22Rv1 (cell line): ENCODE measurements at regions not wholly inside any gene's neighbourhood (a gene's known extent, or its start where the extent isn't known, plus 50 kb on each side); places are given as distances from the start of the nearest gene placed in this dataset.

Source experiments
- ZFX ChIP-seq: fragments of 450-650 bp; IDR thresholded peaks from 2 replicates; pipeline ENCODE4 v1.6.1; 2017; ENCODE audit warnings: antibody characterized with exemption, borderline replicate concordance
- TF ChIP-seq, protein P1 (sequence below): fragments of 450-650 bp; IDR thresholded peaks from 2 replicates; pipeline ENCODE4 v1.5.1; 2017; ENCODE audit warnings: mild to moderate bottlenecking

GRCh38 chr14:27608377-27608776 lies 1010.5 kb upstream of the NOVA1 start:
- TF ChIP-seq, protein P1, sequence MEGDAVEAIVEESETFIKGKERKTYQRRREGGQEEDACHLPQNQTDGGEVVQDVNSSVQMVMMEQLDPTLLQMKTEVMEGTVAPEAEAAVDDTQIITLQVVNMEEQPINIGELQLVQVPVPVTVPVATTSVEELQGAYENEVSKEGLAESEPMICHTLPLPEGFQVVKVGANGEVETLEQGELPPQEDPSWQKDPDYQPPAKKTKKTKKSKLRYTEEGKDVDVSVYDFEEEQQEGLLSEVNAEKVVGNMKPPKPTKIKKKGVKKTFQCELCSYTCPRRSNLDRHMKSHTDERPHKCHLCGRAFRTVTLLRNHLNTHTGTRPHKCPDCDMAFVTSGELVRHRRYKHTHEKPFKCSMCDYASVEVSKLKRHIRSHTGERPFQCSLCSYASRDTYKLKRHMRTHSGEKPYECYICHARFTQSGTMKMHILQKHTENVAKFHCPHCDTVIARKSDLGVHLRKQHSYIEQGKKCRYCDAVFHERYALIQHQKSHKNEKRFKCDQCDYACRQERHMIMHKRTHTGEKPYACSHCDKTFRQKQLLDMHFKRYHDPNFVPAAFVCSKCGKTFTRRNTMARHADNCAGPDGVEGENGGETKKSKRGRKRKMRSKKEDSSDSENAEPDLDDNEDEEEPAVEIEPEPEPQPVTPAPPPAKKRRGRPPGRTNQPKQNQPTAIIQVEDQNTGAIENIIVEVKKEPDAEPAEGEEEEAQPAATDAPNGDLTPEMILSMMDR, result peak; percentile 19; the same call in 1 of the 2 replicates
- no peak for TF ChIP-seq ZFX
